Duodenal mucosa (tissue), 2 donors: ENCODE measurements at regions not wholly inside any gene's neighbourhood (a gene's known extent, or its start where the extent isn't known, plus 50 kb on each side); places are given as distances from the start of the nearest gene placed in this dataset.

Experiments used
- H3K27ac ChIP-seq: one replicate; pipeline ENCODE4 v1.7.0; 2013; ENCODE audit warnings: low read depth, low read length
- H3K27me3 ChIP-seq, 2 donors: one replicate each; pipeline ENCODE4 v1.7.0; 2013; ENCODE audit warnings: low read length in 2 of 2, control low read depth in 1 of 2; ENCODE audit not compliant: insufficient read depth in 2 of 2, control insufficient read depth in 1 of 2
- H3K36me3 ChIP-seq, 2 donors: one replicate each; pipeline ENCODE4 v1.7.0; 2013; ENCODE audit warnings: low read length in 2 of 2, control low read depth in 1 of 2; ENCODE audit not compliant: insufficient read depth in 2 of 2, control insufficient read depth in 1 of 2
- H3K4me1 ChIP-seq, 2 donors: one replicate each; pipeline ENCODE4 v1.7.0; 2013; ENCODE audit warnings: low read length in 2 of 2, control low read depth in 1 of 2; ENCODE audit not compliant: insufficient read depth in 2 of 2, control insufficient read depth in 1 of 2
- H3K4me3 ChIP-seq, 2 donors: one replicate each; pipeline ENCODE4 v1.7.0; 2013; ENCODE audit warnings: low read length in 2 of 2, low read depth in 1 of 2
- H3K9ac ChIP-seq, 2 donors: one replicate each; pipeline ENCODE4 v1.7.0; 2013; ENCODE audit warnings: low read length in 2 of 2, low read depth in 1 of 2
- H3K9me3 ChIP-seq, 2 donors: one replicate each; pipeline ENCODE4 v1.7.0; 2013; ENCODE audit warnings: low read length in 2 of 2, control low read depth in 1 of 2; ENCODE audit not compliant: control insufficient read depth in 1 of 2

- Histone ChIP-seq H3K4me3 (no peak overlapping the region), H3K27me3 (no peaks in the 10 kb centered on the region), H3K9me3 (no peaks in the 10 kb centered on the region), H3K4me1 (no peaks in the 10 kb centered on the region), H3K36me3 (no peaks in the 10 kb centered on the region), H3K9ac (no peak overlapping the region), H3K27ac (no peak overlapping the region)
These were observed 232.7 kb upstream of the TAC1 start for GRCh38 chr7:97499204-97499603.

DNA sequence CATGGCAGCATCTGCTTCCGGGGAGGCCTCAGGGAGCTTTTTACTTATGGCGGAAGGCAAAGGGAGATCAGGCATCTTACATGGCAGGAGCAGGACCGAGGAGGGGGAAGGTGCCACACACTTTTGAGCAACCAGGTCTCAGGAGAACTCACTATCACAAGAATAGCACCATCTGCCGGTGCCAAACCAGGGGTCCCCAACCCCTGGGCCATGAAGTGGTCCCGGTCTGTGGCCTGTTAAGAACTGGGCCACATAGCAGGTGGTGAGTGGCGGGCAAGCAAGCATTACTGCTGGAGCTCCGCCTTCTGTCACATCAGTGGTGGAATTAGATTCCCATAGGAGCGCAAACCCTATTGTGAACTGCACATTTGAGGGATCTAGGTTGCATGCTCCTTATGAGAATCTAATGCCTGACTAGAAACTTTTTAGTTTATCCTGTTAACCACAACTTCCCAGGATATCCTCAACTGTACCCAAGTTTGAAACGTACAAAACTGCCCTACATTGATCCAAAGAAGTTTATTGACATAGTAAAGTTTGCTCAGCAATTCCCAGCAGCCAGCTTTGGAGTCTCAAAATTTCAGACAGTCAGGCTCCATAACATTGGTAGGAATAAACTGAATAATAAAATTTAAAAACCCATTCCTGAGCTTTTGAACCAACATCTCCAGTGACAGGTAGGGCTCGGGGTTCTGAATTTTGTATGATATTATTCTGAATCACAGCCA lies 228.4 kb upstream of the TAC1 start:
- H3K9ac ChIP-seq, result no peak overlapping the region
- H3K4me1 ChIP-seq, result no peaks in the 10 kb centered on the region
- H3K9me3 ChIP-seq, result no peaks in the 10 kb centered on the region
- H3K27ac ChIP-seq, result no peak overlapping the region
- no peaks in the 10 kb centered on the region for H3K36me3 ChIP-seq
- no peak overlapping the region for H3K4me3 ChIP-seq
- H3K27me3 ChIP-seq, result no peaks in the 10 kb centered on the region

- Histone ChIP-seq H3K4me3 (no peak overlapping the region), H3K9me3 (no peaks in the 10 kb centered on the region), H3K4me1 (no peaks in the 10 kb centered on the region), H3K36me3 (no peaks in the 10 kb centered on the region), H3K27ac (no peak overlapping the region), H3K27me3 (no peaks in the 10 kb centered on the region), H3K9ac (no peak overlapping the region)
These were observed 225.2 kb upstream of the TAC1 start for GRCh38 chr7:97506728-97507127.

DNA sequence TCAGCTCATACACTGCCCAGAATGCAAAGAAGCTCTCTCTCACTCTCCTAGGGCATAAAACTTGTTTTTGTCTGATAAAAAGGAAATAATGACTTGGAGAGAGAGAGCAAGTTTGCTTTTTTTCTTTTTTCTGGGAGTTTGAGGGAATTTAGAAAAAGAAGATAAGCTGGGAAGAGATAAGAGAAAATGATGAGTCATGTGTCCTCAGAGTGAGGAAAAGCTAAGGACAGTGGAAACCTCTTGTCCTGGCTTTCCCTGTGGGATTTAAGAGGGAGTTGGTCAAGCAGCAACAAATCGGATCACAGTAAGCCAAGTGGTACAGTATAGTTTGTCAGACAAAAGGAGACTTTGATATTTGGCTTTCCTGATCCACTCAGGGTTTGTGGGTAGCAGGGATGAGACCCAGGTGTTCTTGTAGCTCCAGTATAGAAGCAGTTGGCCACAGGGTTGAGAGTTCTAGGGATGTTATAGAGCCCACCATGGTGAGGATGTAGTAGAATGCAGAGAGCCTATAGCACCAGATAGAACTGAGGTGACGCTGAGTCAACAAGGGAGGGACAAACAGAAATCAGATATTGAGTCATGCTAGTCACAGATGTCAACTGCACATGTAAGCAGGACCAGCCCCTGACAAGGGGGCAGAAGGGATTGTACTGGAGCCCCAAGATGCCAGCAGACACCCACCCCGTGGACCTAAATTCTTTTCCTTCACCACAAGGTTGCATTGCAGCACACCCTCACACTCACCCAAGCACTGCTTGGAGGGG lies 219.3 kb upstream of the TAC1 start:
- Histone ChIP-seq H3K9ac (no peak overlapping the region), H3K27ac (no peak overlapping the region), H3K4me1 (no peaks in the 10 kb centered on the region), H3K36me3 (no peaks in the 10 kb centered on the region), H3K9me3 (no peaks in the 10 kb centered on the region), H3K27me3 (no peaks in the 10 kb centered on the region), H3K4me3 (no peak overlapping the region)

DNA sequence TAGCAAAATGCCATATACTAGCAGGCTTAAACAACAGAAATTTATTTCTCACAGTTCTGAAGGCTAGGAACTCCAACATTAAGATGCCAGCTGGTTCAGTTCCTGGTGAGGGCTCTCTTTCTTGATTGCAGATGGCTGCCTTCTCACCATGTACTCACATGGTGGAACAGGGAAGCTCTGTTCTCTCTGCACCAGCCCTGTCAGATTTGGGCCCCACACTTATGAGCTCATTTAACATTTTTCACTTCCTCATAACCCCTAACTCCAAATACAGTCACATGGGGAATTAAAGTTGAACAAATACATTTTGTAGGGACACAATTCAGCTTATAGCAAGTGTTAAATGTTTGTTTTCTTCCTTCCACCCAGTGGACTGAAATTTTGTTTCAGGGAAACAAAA lies 218.6 kb upstream of the TAC1 start:
- no peaks in the 10 kb centered on the region for H3K36me3 ChIP-seq

DNA sequence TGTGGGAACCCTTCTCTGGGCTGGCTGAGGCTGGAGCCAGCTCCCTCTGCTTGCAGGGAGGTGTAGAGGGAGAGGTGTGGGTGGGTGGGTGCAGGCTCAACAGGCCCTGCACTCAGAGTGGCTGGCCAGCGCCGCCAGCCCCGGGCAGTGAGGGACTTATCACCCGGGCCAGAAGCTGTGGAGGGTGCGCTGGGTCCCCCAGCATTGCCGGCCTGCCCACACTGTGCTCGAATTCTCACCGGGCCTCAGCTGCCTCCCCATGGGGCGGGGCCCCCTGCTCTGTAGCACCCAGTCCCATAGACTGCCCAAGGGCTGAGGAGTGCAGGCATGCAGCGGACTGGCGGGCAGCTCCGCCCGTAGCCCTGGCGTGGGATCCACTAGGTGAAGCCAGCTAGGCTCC lies 190.7 kb upstream of the TAC1 start:
- no peak overlapping the region for H3K27ac ChIP-seq
- H3K4me1 ChIP-seq, result no peaks in the 10 kb centered on the region
- no peaks in the 10 kb centered on the region for H3K9me3 ChIP-seq
- H3K36me3 ChIP-seq, result no peaks in the 10 kb centered on the region
- H3K9ac ChIP-seq, result no peak overlapping the region
- H3K4me3 ChIP-seq, result no peak overlapping the region
- H3K27me3 ChIP-seq, result no peaks in the 10 kb centered on the region

More for the DNA sequence above, 218.6 kb upstream of the TAC1 start:
- H3K4me3 ChIP-seq, result no peak overlapping the region
- no peak overlapping the region for H3K27ac ChIP-seq
- no peaks in the 10 kb centered on the region for H3K4me1 ChIP-seq
- H3K27me3 ChIP-seq, result no peaks in the 10 kb centered on the region
- H3K9me3 ChIP-seq, result no peaks in the 10 kb centered on the region
- no peak overlapping the region for H3K9ac ChIP-seq

DNA sequence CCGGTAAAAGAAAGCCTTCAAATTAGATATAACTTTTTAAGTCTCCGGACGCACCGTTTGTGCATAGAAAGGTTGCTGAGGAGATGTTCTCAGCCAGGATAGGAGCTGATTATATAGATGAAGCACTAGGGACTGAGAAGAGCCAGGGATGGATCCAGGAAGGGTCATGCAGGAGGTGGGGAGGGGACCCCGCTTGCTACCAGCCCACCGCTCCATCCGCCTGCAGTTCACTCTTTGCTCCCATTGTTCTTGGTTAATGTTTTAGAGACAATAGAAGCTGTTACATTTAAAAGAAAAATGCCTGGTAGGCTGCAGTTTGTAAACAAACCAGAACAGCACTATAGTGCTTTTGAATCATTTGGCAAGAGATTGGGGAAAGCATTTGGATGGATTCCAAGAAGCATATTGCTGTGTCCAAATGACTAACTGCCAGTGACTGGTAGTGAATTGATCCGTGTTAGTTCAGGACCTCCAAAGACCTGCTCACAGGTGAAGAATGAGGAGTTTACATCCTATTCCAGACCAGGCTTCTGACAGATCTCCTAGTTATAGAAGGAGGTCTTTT lies 175.9 kb upstream of the TAC1 start:
- H3K36me3 ChIP-seq, result no peaks in the 10 kb centered on the region
- H3K4me1 ChIP-seq, result no peaks in the 10 kb centered on the region
- H3K27ac ChIP-seq, result no peak overlapping the region
- no peaks in the 10 kb centered on the region for H3K27me3 ChIP-seq
- H3K4me3 ChIP-seq, result no peak overlapping the region
- no peak overlapping the region for H3K9ac ChIP-seq
- H3K9me3 ChIP-seq, result no peaks in the 10 kb centered on the region

GRCh38 chr7:97565665-97566064 lies 166.2 kb upstream of the TAC1 start:
- H3K4me3 ChIP-seq, result peak overlapping the region; percentile 33 to 40
- H3K4me1 ChIP-seq, result no peaks in the 10 kb centered on the region
- H3K27me3 ChIP-seq, result no peaks in the 10 kb centered on the region

GRCh38 chr7:97573065-97573464 lies 158.8 kb upstream of the TAC1 start:
- Histone ChIP-seq H3K9ac (no peak overlapping the region), H3K4me3 (no peak overlapping the region), H3K27ac (no peak overlapping the region), H3K36me3 (no peaks in the 10 kb centered on the region), H3K4me1 (no peaks in the 10 kb centered on the region), H3K27me3 (no peaks in the 10 kb centered on the region), H3K9me3 (no peaks in the 10 kb centered on the region)

More at GRCh38 chr7:97565665-97566064, 166.2 kb upstream of the TAC1 start:
- H3K36me3 ChIP-seq, result no peaks in the 10 kb centered on the region
- H3K27ac ChIP-seq, result no peak overlapping the region
- H3K9ac ChIP-seq, result no peak overlapping the region
- H3K9me3 ChIP-seq, result no peaks in the 10 kb centered on the region

- Histone ChIP-seq H3K27me3 (no peaks in the 10 kb centered on the region), H3K4me1 (no peaks in the 10 kb centered on the region), H3K36me3 (no peaks in the 10 kb centered on the region), H3K4me3 (no peak overlapping the region), H3K9ac (no peak overlapping the region), H3K9me3 (no peaks in the 10 kb centered on the region), H3K27ac (no peak overlapping the region)
These were observed 155.8 kb upstream of the TAC1 start for GRCh38 chr7:97576043-97576442.
